Type B pancreatic cell (in vitro differentiated cells): ENCODE measurements at regions not wholly inside any gene's neighbourhood (a gene's known extent, or its start where the extent isn't known, plus 50 kb on each side); places are given as distances from the start of the nearest gene placed in this dataset.

Experiments
- DNase-seq: peaks from one replicate; pipeline ENCODE4 v3.0.0; 2021; ENCODE audit warnings: mixed read lengths; ENCODE audit not compliant: unreplicated experiment; ENCODE audit errors: extremely low spot score
- H3K27ac Mint-ChIP-seq: 2 replicates; pipeline ENCODE4 v1.8.0; 2021; ENCODE audit warnings: mild to moderate bottlenecking, mixed read lengths
- H3K27me3 Mint-ChIP-seq: 2 replicates; pipeline ENCODE4 v1.8.0; 2021; ENCODE audit warnings: mixed read lengths
- H3K36me3 Mint-ChIP-seq: 2 replicates; pipeline ENCODE4 v1.8.0; 2021; ENCODE audit warnings: mixed read lengths
- H3K4me1 Mint-ChIP-seq: one replicate; pipeline ENCODE4 v1.8.0; 2021; ENCODE audit warnings: mixed read lengths; ENCODE audit not compliant: unreplicated experiment
- H3K4me3 Mint-ChIP-seq: 2 replicates; pipeline ENCODE4 v1.8.0; 2021; ENCODE audit warnings: mild to moderate bottlenecking, mixed read lengths
- H3K9me3 Mint-ChIP-seq: 2 replicates; pipeline ENCODE4 v1.8.0; 2021; ENCODE audit warnings: mixed read lengths
- CTCF ChIP-seq: fragments of 200-600 bp; sonication (generic); conservative IDR thresholded peaks from 2 replicates; pipeline ENCODE4 v1.5.0; 2021; ENCODE audit warnings: antibody characterized with exemption, mild to moderate bottlenecking

DNA sequence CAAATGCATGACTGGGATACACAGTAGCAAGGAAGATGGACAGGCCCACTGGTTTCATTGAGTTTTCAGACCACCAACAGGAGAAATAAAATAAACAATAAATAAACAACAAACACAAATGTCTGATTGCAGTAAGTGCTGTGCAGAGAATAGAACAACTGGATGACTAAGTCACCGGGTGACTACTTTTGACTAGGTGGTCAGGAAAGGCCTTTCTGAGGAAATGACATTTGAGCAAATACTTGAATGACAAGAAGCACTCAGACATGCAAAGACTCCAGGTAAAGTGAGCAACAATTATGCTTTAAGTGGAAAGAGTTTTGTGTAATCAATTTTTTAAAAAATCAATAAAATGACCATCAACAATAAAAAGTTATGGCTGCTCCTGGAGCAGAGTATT lies 137.7 kb downstream of the BTC start:
- H3K27ac Mint-ChIP-seq, result no peak overlapping the region
- H3K36me3 Mint-ChIP-seq, result no peaks in the 10 kb centered on the region
- H3K4me1 Mint-ChIP-seq, result no peaks in the 10 kb centered on the region
- peaks cover 7% of the 10 kb centered on the region for H3K27me3 Mint-ChIP-seq
- H3K9me3 Mint-ChIP-seq, result no peaks in the 10 kb centered on the region
- no peak overlapping the region for H3K4me3 Mint-ChIP-seq
- TF ChIP-seq CTCF, result no peak
- no peak for DNase-seq

- H3K36me3 Mint-ChIP-seq, result no peaks in the 10 kb centered on the region
- H3K27ac Mint-ChIP-seq, result no peak overlapping the region
- peaks cover 3% of the 10 kb centered on the region for H3K4me1 Mint-ChIP-seq
- H3K4me3 Mint-ChIP-seq, result no peak overlapping the region
- no peak for TF ChIP-seq CTCF
- H3K9me3 Mint-ChIP-seq, result peaks cover 5% of the 10 kb centered on the region
- no peak for DNase-seq
- peaks cover 7% of the 10 kb centered on the region for H3K27me3 Mint-ChIP-seq
Measured at GRCh38 chr4:74658116-74658515, 136.2 kb downstream of the BTC start.

DNA sequence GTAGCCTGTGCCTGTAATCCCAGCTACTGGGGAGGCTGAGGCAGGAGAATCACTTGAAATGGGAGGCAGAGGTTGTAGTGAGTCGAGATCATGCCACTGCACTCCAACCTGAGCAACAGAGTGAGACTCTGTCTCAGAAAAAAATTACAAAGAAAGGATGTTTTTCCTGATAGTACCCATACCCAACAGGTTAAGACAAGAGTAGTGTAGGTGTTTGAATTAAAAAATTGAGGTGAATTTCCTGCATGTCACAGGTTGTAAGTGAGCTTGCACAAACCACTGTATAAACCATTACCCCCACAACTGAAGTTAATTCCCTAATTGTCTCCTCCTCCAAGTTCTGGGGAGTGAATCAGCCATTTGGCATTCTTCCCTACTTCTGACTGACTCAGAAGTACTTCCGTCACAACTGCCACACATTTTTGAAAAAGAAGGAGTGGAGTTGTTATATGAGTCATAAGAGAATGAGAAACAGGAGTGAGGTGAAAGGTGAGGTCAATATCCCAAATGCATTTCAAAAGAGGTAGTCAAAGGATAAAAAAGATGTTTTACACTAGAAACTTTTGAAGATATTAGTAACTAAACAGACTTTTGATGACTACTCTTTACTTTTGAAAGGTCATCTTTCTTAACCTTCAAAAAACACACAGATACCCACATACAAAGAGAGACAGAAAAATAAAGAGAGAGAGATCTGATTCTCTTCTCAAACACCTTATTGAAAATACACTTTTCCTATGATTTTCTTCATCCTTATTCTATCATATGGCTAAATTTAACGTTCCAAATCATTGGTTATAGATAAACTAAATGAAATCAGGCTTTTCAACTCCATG lies 134.5 kb downstream of the BTC start:
- Mint-ChIP-seq H3K9me3 (peaks cover 5% of the 10 kb centered on the region), H3K27ac (peak overlapping the region; percentile 90), H3K4me3 (peak overlapping the region; percentile 69), H3K4me1 (peaks cover 3% of the 10 kb centered on the region), H3K27me3 (peaks cover under 1% of the 10 kb centered on the region), H3K36me3 (peaks cover 4% of the 10 kb centered on the region)
- DNase-seq, result no peak
- TF ChIP-seq CTCF, result no peak

GRCh38 chr4:74660866-74661265 lies 133.5 kb downstream of the BTC start:
- no peak overlapping the region for H3K4me3 Mint-ChIP-seq
- H3K27ac Mint-ChIP-seq, result peak overlapping the region; percentile 90
- H3K27me3 Mint-ChIP-seq, result no peaks in the 10 kb centered on the region
- TF ChIP-seq CTCF, result no peak
- H3K36me3 Mint-ChIP-seq, result peaks cover 4% of the 10 kb centered on the region
- peaks cover 3% of the 10 kb centered on the region for H3K4me1 Mint-ChIP-seq
- DNase-seq, result no peak
- H3K9me3 Mint-ChIP-seq, result peaks cover 5% of the 10 kb centered on the region

- Mint-ChIP-seq H3K4me3 (no peak overlapping the region), H3K27ac (peak overlapping the region; percentile 75), H3K4me1 (peaks cover 3% of the 10 kb centered on the region), H3K27me3 (no peaks in the 10 kb centered on the region), H3K36me3 (peaks cover 4% of the 10 kb centered on the region), H3K9me3 (peaks cover 5% of the 10 kb centered on the region)
- no peak for DNase-seq
- no peak for TF ChIP-seq CTCF
Measured at GRCh38 chr4:74661427-74662201, 132.7 kb downstream of the BTC start.
